OCI-LY1 (cell line): ENCODE measurements at regions not wholly inside any gene's neighbourhood (a gene's known extent, or its start where the extent isn't known, plus 50 kb on each side); places are given as distances from the start of the nearest gene placed in this dataset.

Experiments used
- H2AFZ ChIP-seq: fragments of 200-600 bp; sonication (generic), shearing (Covaris generic); 2 replicates; pipeline ENCODE4 v1.6.0; 2014; ENCODE audit warnings: antibody characterized with exemption, mild to moderate bottlenecking, low read length
- H3F3A ChIP-seq: fragments of 200-600 bp; sonication (generic), shearing (Covaris generic); 2 replicates; pipeline ENCODE4 v1.6.0; 2014; ENCODE audit warnings: mild to moderate bottlenecking, antibody characterized with exemption, low read length, moderate library complexity; ENCODE audit not compliant: insufficient read depth
- H3K27ac ChIP-seq: fragments of 200-600 bp; sonication (generic); 2 replicates; pipeline ENCODE4 v1.5.1; 2014; ENCODE audit warnings: low read length, mixed run types, mild to moderate bottlenecking, low read depth; ENCODE audit not compliant: poor library complexity, severe bottlenecking
- H3K27me3 ChIP-seq: fragments of 200-600 bp; sonication (generic); 2 replicates; pipeline ENCODE4 v1.6.0; 2014; ENCODE audit warnings: antibody characterized with exemption, mild to moderate bottlenecking, low read length, moderate library complexity; ENCODE audit not compliant: insufficient read depth
- H3K36me3 ChIP-seq: fragments of 200-600 bp; sonication (generic); 2 replicates; pipeline ENCODE4 v1.6.1; 2014; ENCODE audit warnings: mild to moderate bottlenecking, antibody characterized with exemption, low read length, moderate library complexity, mixed read lengths; ENCODE audit not compliant: insufficient read depth
- H3K4me1 ChIP-seq: fragments of 200-600 bp; sonication (generic); 2 replicates; pipeline ENCODE4 v1.5.1; 2014; ENCODE audit warnings: mild to moderate bottlenecking, low read length, moderate library complexity; ENCODE audit not compliant: insufficient read depth, severe bottlenecking
- H3K4me2 ChIP-seq: fragments of 200-600 bp; sonication (generic), shearing (Covaris generic); 2 replicates; pipeline ENCODE4 v1.6.1; 2014; ENCODE audit warnings: low read length
- H3K4me3 ChIP-seq: fragments of 200-600 bp; sonication (generic); 2 replicates; pipeline ENCODE4 v1.5.1; 2014; ENCODE audit warnings: low read length, low read depth, mild to moderate bottlenecking, mixed read lengths; ENCODE audit not compliant: poor library complexity, severe bottlenecking
- H3K79me2 ChIP-seq: fragments of 200-600 bp; shearing (Covaris generic); 2 replicates; pipeline ENCODE4 v1.6.1; 2016; ENCODE audit warnings: mixed run types, low read length, mixed read lengths; ENCODE audit not compliant: insufficient read depth
- H3K9ac ChIP-seq: fragments of 200-600 bp; sonication (generic), shearing (Covaris generic); 2 replicates; pipeline ENCODE4 v1.6.1; 2014; ENCODE audit warnings: mild to moderate bottlenecking, low read length, mixed read lengths
- H3K9me2 ChIP-seq: fragments of 200-600 bp; sonication (generic), shearing (Covaris generic); 2 replicates; pipeline ENCODE4 v1.6.1; 2014; ENCODE audit warnings: low read depth, mild to moderate bottlenecking, low read length, mixed read lengths
- H3K9me3 ChIP-seq: fragments of 200-600 bp; shearing (Covaris generic); 2 replicates; pipeline ENCODE4 v1.6.1; 2014; ENCODE audit warnings: low read length, mixed read lengths
- H4K20me1 ChIP-seq: fragments of 200-600 bp; sonication (generic), shearing (Covaris generic); 2 replicates; pipeline ENCODE4 v1.6.0; 2016; ENCODE audit warnings: mild to moderate bottlenecking, low read length; ENCODE audit not compliant: insufficient read depth
- CTCF ChIP-seq: fragments of 200-600 bp; sonication (generic), shearing (Covaris generic); IDR thresholded peaks from 2 replicates; pipeline ENCODE4 v1.5.1; 2017; ENCODE audit warnings: mild to moderate bottlenecking, antibody characterized with exemption, low read length, moderate library complexity, mixed read lengths
- EZH2 ChIP-seq: fragments of 200-600 bp; sonication (generic), shearing (Covaris generic); IDR thresholded peaks from 2 replicates; pipeline ENCODE4 v1.8.0; 2017; ENCODE audit warnings: borderline replicate concordance, mixed run types, mild to moderate bottlenecking, antibody characterized with exemption, low read length, moderate library complexity, mixed read lengths

GRCh38 chr1:51025374-51025773 is 55.3 kb downstream of the CDKN2C start:
- H4K20me1 ChIP-seq, result no peaks in the 10 kb centered on the region
- no peaks in the 10 kb centered on the region for H3F3A ChIP-seq
- no peaks in the 10 kb centered on the region for H3K79me2 ChIP-seq
- H3K9ac ChIP-seq, result no peak overlapping the region
- peaks cover 5% of the 10 kb centered on the region; the same call in 1 of the 2 replicates for H3K9me3 ChIP-seq
- H3K4me2 ChIP-seq, result no peak overlapping the region
- no peaks in the 10 kb centered on the region for H3K27me3 ChIP-seq
- no peaks in the 10 kb centered on the region for H3K9me2 ChIP-seq
- no peaks in the 10 kb centered on the region for H3K4me1 ChIP-seq
- no peak overlapping the region for H2AFZ ChIP-seq
- no peak overlapping the region for H3K27ac ChIP-seq
- no peak for TF ChIP-seq CTCF
- TF ChIP-seq EZH2, result no peak
- no peaks in the 10 kb centered on the region for H3K36me3 ChIP-seq
- no peak overlapping the region for H3K4me3 ChIP-seq

DNA sequence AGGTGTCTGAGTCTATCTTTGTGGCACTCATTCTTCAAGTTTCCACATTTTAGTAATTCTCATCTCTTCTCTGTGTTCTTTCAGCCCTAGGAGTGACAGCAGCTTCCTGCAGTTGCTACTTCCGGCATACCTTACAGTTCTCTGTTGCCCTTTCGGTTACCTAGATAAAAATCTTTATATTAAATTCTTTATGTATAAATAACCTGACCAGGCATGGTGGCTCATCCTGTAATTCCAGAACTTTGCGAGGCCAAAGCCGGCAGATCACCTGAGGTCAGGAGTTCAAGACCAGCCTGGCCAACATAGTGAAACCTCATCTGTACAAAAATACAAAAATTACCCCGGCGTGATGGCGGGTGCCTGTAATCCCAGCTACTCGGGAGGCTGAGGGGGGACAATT is 62.9 kb downstream of the CDKN2C start:
- no peaks in the 10 kb centered on the region for H3K9me2 ChIP-seq
- no peaks in the 10 kb centered on the region for H3K79me2 ChIP-seq
- H3K9me3 ChIP-seq, result no peaks in the 10 kb centered on the region
- H3K27me3 ChIP-seq, result no peaks in the 10 kb centered on the region
- no peaks in the 10 kb centered on the region for H3K36me3 ChIP-seq
- TF ChIP-seq CTCF, result no peak
- no peak for TF ChIP-seq EZH2
- H3K4me2 ChIP-seq, result no peak overlapping the region
- H2AFZ ChIP-seq, result no peak overlapping the region
- H3K4me1 ChIP-seq, result no peaks in the 10 kb centered on the region
- H3F3A ChIP-seq, result no peaks in the 10 kb centered on the region
- no peak overlapping the region for H3K27ac ChIP-seq
- H3K4me3 ChIP-seq, result no peak overlapping the region
- H3K9ac ChIP-seq, result no peak overlapping the region
- H4K20me1 ChIP-seq, result no peaks in the 10 kb centered on the region

DNA sequence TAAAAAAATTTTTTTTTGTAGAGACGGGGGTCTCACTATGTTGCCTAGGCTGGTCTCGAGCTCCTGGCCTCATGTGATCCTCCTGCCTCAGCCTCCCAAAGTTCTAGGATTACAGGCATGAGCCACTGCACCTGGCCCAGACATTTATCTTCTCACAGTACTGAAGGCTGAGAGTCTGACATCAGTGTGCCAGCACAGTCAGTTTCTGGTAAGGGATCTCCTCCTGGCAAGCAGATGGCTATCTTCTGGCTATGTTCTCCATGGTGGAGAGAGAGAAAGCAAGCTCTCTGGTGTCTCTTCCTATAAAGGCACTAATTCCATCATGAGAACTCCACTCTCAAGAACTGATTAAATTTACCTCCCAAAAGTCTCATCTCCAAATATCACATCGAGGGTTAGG is 57.8 kb upstream of the C1orf185 start:
- H4K20me1 ChIP-seq, result no peaks in the 10 kb centered on the region
- no peaks in the 10 kb centered on the region for H3K36me3 ChIP-seq
- no peak overlapping the region for H3K4me2 ChIP-seq
- no peak overlapping the region for H3K4me3 ChIP-seq
- no peaks in the 10 kb centered on the region for H3K27me3 ChIP-seq
- TF ChIP-seq CTCF (no peak), EZH2 (no peak)
- no peaks in the 10 kb centered on the region for H3K79me2 ChIP-seq
- H3K9me3 ChIP-seq, result peaks cover 4% of the 10 kb centered on the region; the same call in 1 of the 2 replicates
- no peaks in the 10 kb centered on the region for H3K9me2 ChIP-seq
- H2AFZ ChIP-seq, result no peak overlapping the region
- H3F3A ChIP-seq, result no peaks in the 10 kb centered on the region
- H3K9ac ChIP-seq, result no peak overlapping the region
- peaks cover 12% of the 10 kb centered on the region for H3K4me1 ChIP-seq
- H3K27ac ChIP-seq, result no peak overlapping the region
